GM23338 (cell line): ENCODE measurements at regions not wholly inside any gene's neighbourhood (a gene's known extent, or its start where the extent isn't known, plus 50 kb on each side); places are given as distances from the start of the nearest gene placed in this dataset.

Experiments used
- EZH2 ChIP-seq: fragments of 200-600 bp; sonication (generic); IDR thresholded peaks from one replicate; pipeline ENCODE4 v1.8.0; 2017; ENCODE audit warnings: antibody characterized with exemption, mild to moderate bottlenecking, low read depth; ENCODE audit not compliant: unreplicated experiment
- EZH2phosphoT487 ChIP-seq: fragments of 200-600 bp; sonication (generic); IDR thresholded peaks from one replicate; pipeline ENCODE4 v1.8.1; 2018; ENCODE audit warnings: antibody characterized with exemption; ENCODE audit not compliant: unreplicated experiment
- JUNB ChIP-seq: IDR thresholded peaks from one replicate; pipeline ENCODE4 v1.6.1; 2016; ENCODE audit warnings: antibody characterized with exemption; ENCODE audit not compliant: unreplicated experiment
- POLR2AphosphoS5 ChIP-seq: IDR thresholded peaks from 2 replicates; pipeline ENCODE4 v1.6.1; 2016; ENCODE audit warnings: antibody characterized with exemption, low read depth
- ZNF114 ChIP-seq: fragments of 250-450 bp; sonication (Bioruptor Pico); IDR thresholded peaks from 2 replicates; pipeline ENCODE4 v1.5.0; 2020; ENCODE audit warnings: mild to moderate bottlenecking, moderate library complexity
- TF ChIP-seq, protein P1 (sequence below), 2 experiments: fragments of 200-600 bp in 1 of 2; sonication (generic) in 1 of 2; conservative IDR thresholded peaks; 2 replicates each; pipeline versions ENCODE4 v1.5.1 to v1.6.1; 2016 to 2017; ENCODE audit warnings: antibody characterized with exemption in 2 of 2, low read depth in 2 of 2, mild to moderate bottlenecking in 2 of 2, moderate library complexity in 1 of 2

DNA sequence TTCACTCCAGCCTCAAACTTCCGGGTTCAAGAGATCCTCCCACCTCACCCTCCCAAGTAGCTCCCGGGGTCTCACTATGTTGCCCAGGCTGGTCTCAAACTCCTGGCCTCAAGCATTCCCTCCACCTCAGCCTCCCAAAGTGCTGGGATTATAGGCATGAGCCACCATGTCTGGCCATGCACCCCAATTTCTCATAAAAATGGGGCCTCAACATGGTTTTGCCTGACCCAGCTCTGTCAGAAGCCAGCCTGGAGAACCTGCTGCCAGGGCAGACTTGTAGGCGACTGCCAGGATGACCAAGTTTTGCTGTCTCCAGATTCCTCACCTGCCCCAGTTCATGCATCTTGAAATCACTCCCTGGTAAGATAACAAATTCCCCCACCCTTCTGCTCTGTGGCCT lies 82.9 kb downstream of the AIPL1 start:
- TF ChIP-seq EZH2phosphoT487 (no peak), JUNB (no peak), EZH2 (no peak), POLR2AphosphoS5 (no peak), ZNF114 (no peak)
- TF ChIP-seq, protein P1, sequence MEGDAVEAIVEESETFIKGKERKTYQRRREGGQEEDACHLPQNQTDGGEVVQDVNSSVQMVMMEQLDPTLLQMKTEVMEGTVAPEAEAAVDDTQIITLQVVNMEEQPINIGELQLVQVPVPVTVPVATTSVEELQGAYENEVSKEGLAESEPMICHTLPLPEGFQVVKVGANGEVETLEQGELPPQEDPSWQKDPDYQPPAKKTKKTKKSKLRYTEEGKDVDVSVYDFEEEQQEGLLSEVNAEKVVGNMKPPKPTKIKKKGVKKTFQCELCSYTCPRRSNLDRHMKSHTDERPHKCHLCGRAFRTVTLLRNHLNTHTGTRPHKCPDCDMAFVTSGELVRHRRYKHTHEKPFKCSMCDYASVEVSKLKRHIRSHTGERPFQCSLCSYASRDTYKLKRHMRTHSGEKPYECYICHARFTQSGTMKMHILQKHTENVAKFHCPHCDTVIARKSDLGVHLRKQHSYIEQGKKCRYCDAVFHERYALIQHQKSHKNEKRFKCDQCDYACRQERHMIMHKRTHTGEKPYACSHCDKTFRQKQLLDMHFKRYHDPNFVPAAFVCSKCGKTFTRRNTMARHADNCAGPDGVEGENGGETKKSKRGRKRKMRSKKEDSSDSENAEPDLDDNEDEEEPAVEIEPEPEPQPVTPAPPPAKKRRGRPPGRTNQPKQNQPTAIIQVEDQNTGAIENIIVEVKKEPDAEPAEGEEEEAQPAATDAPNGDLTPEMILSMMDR (conservative IDR thresholded peaks at IDR 0.05; ENCODE audit: low read depth in 2 of 2) = no peak
